Femur (tissue), 1 donor: ENCODE measurements at regions not wholly inside any gene's neighbourhood (a gene's known extent, or its start where the extent isn't known, plus 50 kb on each side); places are given as distances from the start of the nearest gene placed in this dataset.
"Not testable (repeated sequence)": the region's sequence is repeated elsewhere in the genome, so short reads cannot be mapped to it uniquely, and the experiment has no call there.

ENCODE experiments used
- DNase-seq: peaks from one replicate; pipeline ENCODE4 v3.0.0-alpha.2; 2017

- DNase-seq, result no peak
Measured at GRCh38 chr6:157727629-157728182, 95.3 kb upstream of the SNX9 start.

GRCh38 chr6:157728183-157728881 lies 94.7 kb upstream of the SNX9 start:
- DNase-seq, result no peak

- DNase-seq, result no peak
Measured at GRCh38 chr6:157731221-157731620, 91.8 kb upstream of the SNX9 start.

- DNase-seq, result no peak
Measured at GRCh38 chr6:157732007-157732406, 91.0 kb upstream of the SNX9 start.

- no peak for DNase-seq
Measured at GRCh38 chr6:157732416-157733161, 90.5 kb upstream of the SNX9 start.

GRCh38 chr6:157736555-157736954 lies 86.5 kb upstream of the SNX9 start:
- DNase-seq, result not testable (repeated sequence)

GRCh38 chr6:157741321-157741947 lies 81.6 kb upstream of the SNX9 start:
- DNase-seq, result no peak

GRCh38 chr6:157741948-157742556 lies 81.0 kb upstream of the SNX9 start:
- peak; percentile 75 for DNase-seq

GRCh38 chr6:157744102-157744601 lies 78.9 kb upstream of the SNX9 start:
- no peak for DNase-seq

GRCh38 chr6:157746897-157747296 lies 76.1 kb upstream of the SNX9 start:
- DNase-seq, result no peak

GRCh38 chr6:157747370-157747769 lies 75.7 kb upstream of the SNX9 start:
- no peak for DNase-seq

- no peak for DNase-seq
Measured at GRCh38 chr6:157748839-157749571, 74.0 kb upstream of the SNX9 start.

GRCh38 chr6:157750973-157751372 lies 72.1 kb upstream of the SNX9 start:
- DNase-seq, result not testable (repeated sequence)

GRCh38 chr6:157751547-157752200 lies 71.4 kb upstream of the SNX9 start:
- no peak for DNase-seq

GRCh38 chr6:157752879-157753278 lies 70.2 kb upstream of the SNX9 start:
- not testable (repeated sequence) for DNase-seq

GRCh38 chr6:157753291-157753690 lies 69.8 kb upstream of the SNX9 start:
- DNase-seq, result no peak

GRCh38 chr6:157753801-157754200 lies 69.2 kb upstream of the SNX9 start:
- DNase-seq, result not testable (repeated sequence)

- no peak for DNase-seq
Measured at GRCh38 chr6:157754351-157754750, 68.7 kb upstream of the SNX9 start.

GRCh38 chr6:157755032-157755745 lies 67.9 kb upstream of the SNX9 start:
- no peak for DNase-seq

- no peak for DNase-seq
Measured at GRCh38 chr6:157755746-157756411, 67.2 kb upstream of the SNX9 start.
